GM23338 (cell line): ENCODE measurements at regions not wholly inside any gene's neighbourhood (a gene's known extent, or its start where the extent isn't known, plus 50 kb on each side); places are given as distances from the start of the nearest gene placed in this dataset.

Source experiments
- CREB1 ChIP-seq: fragments of 250-450 bp; sonication (Bioruptor Pico); IDR thresholded peaks from 2 replicates; pipeline ENCODE4 v1.5.0; 2020; ENCODE audit warnings: low read depth, mild to moderate bottlenecking, moderate library complexity
- EZH2 ChIP-seq: fragments of 200-600 bp; sonication (generic); IDR thresholded peaks from one replicate; pipeline ENCODE4 v1.8.0; 2017; ENCODE audit warnings: antibody characterized with exemption, mild to moderate bottlenecking, low read depth; ENCODE audit not compliant: unreplicated experiment
- JUNB ChIP-seq: IDR thresholded peaks from one replicate; pipeline ENCODE4 v1.6.1; 2016; ENCODE audit warnings: antibody characterized with exemption; ENCODE audit not compliant: unreplicated experiment
- POLR2AphosphoS5 ChIP-seq: IDR thresholded peaks from 2 replicates; pipeline ENCODE4 v1.6.1; 2016; ENCODE audit warnings: antibody characterized with exemption, low read depth
- TF ChIP-seq, protein P1 (sequence below), 2 experiments: fragments of 200-600 bp in 1 of 2; sonication (generic) in 1 of 2; conservative IDR thresholded peaks; 2 replicates each; pipeline versions ENCODE4 v1.5.1 to v1.6.1; 2016 to 2017; ENCODE audit warnings: antibody characterized with exemption in 2 of 2, low read depth in 2 of 2, mild to moderate bottlenecking in 2 of 2, moderate library complexity in 1 of 2
- TF ChIP-seq, protein P2 (sequence below): IDR thresholded peaks from one replicate; pipeline ENCODE4 v1.6.1; 2018; ENCODE audit warnings: antibody characterized with exemption; ENCODE audit not compliant: unreplicated experiment
- TF ChIP-seq, protein P3 (sequence below): fragments of 250-450 bp; sonication (Bioruptor Pico); IDR thresholded peaks from 2 replicates; pipeline ENCODE4 v1.5.0; 2020; ENCODE audit warnings: mild to moderate bottlenecking, moderate library complexity

DNA sequence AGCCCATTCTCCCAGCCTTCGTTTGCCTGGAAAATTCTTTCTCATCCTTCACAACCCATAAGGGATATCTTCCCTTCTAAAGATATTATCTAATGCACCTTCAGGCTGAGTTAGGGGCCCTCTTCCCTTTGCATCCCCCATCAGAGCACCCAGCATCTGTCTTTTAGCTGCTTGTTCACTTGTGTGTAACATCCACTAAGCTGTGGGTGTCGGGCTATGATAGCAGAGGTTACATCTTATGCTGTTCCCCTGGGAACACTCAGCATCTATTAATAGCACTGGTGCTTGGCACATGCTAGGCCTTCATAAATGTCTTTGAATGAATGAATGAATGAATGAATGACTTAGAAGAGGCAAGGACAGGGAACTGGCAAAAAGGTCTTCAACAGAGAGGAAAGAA, 131.8 kb downstream of the NUAK1 start:
- TF ChIP-seq, protein P1, sequence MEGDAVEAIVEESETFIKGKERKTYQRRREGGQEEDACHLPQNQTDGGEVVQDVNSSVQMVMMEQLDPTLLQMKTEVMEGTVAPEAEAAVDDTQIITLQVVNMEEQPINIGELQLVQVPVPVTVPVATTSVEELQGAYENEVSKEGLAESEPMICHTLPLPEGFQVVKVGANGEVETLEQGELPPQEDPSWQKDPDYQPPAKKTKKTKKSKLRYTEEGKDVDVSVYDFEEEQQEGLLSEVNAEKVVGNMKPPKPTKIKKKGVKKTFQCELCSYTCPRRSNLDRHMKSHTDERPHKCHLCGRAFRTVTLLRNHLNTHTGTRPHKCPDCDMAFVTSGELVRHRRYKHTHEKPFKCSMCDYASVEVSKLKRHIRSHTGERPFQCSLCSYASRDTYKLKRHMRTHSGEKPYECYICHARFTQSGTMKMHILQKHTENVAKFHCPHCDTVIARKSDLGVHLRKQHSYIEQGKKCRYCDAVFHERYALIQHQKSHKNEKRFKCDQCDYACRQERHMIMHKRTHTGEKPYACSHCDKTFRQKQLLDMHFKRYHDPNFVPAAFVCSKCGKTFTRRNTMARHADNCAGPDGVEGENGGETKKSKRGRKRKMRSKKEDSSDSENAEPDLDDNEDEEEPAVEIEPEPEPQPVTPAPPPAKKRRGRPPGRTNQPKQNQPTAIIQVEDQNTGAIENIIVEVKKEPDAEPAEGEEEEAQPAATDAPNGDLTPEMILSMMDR (conservative IDR thresholded peaks at IDR 0.05; ENCODE audit: low read depth in 2 of 2), result no peak
- no peak for TF ChIP-seq POLR2AphosphoS5
- no peak for TF ChIP-seq EZH2
- no peak for TF ChIP-seq JUNB
- TF ChIP-seq, protein P2, sequence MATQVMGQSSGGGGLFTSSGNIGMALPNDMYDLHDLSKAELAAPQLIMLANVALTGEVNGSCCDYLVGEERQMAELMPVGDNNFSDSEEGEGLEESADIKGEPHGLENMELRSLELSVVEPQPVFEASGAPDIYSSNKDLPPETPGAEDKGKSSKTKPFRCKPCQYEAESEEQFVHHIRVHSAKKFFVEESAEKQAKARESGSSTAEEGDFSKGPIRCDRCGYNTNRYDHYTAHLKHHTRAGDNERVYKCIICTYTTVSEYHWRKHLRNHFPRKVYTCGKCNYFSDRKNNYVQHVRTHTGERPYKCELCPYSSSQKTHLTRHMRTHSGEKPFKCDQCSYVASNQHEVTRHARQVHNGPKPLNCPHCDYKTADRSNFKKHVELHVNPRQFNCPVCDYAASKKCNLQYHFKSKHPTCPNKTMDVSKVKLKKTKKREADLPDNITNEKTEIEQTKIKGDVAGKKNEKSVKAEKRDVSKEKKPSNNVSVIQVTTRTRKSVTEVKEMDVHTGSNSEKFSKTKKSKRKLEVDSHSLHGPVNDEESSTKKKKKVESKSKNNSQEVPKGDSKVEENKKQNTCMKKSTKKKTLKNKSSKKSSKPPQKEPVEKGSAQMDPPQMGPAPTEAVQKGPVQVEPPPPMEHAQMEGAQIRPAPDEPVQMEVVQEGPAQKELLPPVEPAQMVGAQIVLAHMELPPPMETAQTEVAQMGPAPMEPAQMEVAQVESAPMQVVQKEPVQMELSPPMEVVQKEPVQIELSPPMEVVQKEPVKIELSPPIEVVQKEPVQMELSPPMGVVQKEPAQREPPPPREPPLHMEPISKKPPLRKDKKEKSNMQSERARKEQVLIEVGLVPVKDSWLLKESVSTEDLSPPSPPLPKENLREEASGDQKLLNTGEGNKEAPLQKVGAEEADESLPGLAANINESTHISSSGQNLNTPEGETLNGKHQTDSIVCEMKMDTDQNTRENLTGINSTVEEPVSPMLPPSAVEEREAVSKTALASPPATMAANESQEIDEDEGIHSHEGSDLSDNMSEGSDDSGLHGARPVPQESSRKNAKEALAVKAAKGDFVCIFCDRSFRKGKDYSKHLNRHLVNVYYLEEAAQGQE, result no peak
- TF ChIP-seq, protein P3, sequence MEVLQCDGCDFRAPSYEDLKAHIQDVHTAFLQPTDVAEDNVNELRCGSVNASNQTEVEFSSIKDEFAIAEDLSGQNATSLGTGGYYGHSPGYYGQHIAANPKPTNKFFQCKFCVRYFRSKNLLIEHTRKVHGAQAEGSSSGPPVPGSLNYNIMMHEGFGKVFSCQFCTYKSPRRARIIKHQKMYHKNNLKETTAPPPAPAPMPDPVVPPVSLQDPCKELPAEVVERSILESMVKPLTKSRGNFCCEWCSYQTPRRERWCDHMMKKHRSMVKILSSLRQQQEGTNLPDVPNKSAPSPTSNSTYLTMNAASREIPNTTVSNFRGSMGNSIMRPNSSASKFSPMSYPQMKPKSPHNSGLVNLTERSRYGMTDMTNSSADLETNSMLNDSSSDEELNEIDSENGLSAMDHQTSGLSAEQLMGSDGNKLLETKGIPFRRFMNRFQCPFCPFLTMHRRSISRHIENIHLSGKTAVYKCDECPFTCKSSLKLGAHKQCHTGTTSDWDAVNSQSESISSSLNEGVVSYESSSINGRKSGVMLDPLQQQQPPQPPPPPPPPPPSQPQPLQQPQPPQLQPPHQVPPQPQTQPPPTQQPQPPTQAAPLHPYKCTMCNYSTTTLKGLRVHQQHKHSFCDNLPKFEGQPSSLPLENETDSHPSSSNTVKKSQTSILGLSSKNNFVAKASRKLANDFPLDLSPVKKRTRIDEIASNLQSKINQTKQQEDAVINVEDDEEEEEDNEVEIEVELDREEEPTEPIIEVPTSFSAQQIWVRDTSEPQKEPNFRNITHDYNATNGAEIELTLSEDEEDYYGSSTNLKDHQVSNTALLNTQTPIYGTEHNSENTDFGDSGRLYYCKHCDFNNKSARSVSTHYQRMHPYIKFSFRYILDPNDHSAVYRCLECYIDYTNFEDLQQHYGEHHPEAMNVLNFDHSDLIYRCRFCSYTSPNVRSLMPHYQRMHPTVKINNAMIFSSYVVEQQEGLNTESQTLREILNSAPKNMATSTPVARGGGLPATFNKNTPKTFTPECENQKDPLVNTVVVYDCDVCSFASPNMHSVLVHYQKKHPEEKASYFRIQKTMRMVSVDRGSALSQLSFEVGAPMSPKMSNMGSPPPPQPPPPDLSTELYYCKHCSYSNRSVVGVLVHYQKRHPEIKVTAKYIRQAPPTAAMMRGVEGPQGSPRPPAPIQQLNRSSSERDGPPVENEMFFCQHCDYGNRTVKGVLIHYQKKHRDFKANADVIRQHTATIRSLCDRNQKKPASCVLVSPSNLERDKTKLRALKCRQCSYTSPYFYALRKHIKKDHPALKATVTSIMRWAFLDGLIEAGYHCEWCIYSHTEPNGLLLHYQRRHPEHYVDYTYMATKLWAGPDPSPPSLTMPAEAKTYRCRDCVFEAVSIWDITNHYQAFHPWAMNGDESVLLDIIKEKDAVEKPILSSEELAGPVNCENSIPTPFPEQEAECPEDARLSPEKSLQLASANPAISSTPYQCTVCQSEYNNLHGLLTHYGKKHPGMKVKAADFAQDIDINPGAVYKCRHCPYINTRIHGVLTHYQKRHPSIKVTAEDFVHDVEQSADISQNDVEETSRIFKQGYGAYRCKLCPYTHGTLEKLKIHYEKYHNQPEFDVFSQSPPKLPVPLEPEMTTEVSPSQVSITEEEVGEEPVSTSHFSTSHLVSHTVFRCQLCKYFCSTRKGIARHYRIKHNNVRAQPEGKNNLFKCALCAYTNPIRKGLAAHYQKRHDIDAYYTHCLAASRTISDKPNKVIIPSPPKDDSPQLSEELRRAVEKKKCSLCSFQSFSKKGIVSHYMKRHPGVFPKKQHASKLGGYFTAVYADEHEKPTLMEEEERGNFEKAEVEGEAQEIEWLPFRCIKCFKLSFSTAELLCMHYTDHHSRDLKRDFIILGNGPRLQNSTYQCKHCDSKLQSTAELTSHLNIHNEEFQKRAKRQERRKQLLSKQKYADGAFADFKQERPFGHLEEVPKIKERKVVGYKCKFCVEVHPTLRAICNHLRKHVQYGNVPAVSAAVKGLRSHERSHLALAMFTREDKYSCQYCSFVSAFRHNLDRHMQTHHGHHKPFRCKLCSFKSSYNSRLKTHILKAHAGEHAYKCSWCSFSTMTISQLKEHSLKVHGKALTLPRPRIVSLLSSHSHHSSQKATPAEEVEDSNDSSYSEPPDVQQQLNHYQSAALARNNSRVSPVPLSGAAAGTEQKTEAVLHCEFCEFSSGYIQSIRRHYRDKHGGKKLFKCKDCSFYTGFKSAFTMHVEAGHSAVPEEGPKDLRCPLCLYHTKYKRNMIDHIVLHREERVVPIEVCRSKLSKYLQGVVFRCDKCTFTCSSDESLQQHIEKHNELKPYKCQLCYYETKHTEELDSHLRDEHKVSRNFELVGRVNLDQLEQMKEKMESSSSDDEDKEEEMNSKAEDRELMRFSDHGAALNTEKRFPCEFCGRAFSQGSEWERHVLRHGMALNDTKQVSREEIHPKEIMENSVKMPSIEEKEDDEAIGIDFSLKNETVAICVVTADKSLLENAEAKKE, result no peak
- no peak for TF ChIP-seq CREB1 (CRISPR knock-in tag)
